H9 (cell line): ENCODE measurements at regions not wholly inside any gene's neighbourhood (a gene's known extent, or its start where the extent isn't known, plus 50 kb on each side); places are given as distances from the start of the nearest gene placed in this dataset.

Experiments used
- DNase-seq: peaks from one replicate; pipeline ENCODE4 v3.0.0-alpha.2; 2017
- H2AFZ ChIP-seq: one replicate; pipeline ENCODE4 v1.6.1; 2013; ENCODE audit warnings: mild to moderate bottlenecking, low read length, control low read depth, moderate library complexity
- H2AK5ac ChIP-seq: 2 replicates; pipeline ENCODE4 v1.6.1; 2013; ENCODE audit warnings: low read length, control low read depth, mixed read lengths; ENCODE audit not compliant: insufficient read length
- H2BK120ac ChIP-seq: one replicate; pipeline ENCODE4 v1.6.1; 2013; ENCODE audit warnings: low read depth, mild to moderate bottlenecking, low read length, control low read depth, inconsistent platforms; ENCODE audit not compliant: poor library complexity, severe bottlenecking
- H2BK12ac ChIP-seq: 2 replicates; pipeline ENCODE4 v1.6.1; 2013; ENCODE audit warnings: low read length, control low read depth, mixed read lengths, low read depth; ENCODE audit not compliant: insufficient read length
- H2BK15ac ChIP-seq: 2 replicates; pipeline ENCODE4 v1.6.1; 2013; ENCODE audit warnings: low read depth, low read length, control low read depth
- H2BK20ac ChIP-seq: one replicate; pipeline ENCODE4 v1.6.1; 2013; ENCODE audit warnings: low read depth, mild to moderate bottlenecking, low read length, control low read depth, inconsistent platforms; ENCODE audit not compliant: poor library complexity, severe bottlenecking
- H2BK5ac ChIP-seq: 2 replicates; pipeline ENCODE4 v1.6.1; 2013; ENCODE audit warnings: low read length, control low read depth, mixed read lengths; ENCODE audit not compliant: insufficient read length
- H3K14ac ChIP-seq: 2 replicates; pipeline ENCODE4 v1.6.1; 2013; ENCODE audit warnings: low read length, control low read depth; ENCODE audit not compliant: insufficient read depth
- H3K18ac ChIP-seq: 2 replicates; pipeline ENCODE4 v1.6.1; 2013; ENCODE audit warnings: low read depth, mild to moderate bottlenecking, mixed read lengths, low read length, control low read depth; ENCODE audit not compliant: insufficient read length
- H3K23ac ChIP-seq: 2 replicates; pipeline ENCODE4 v1.6.1; 2013; ENCODE audit warnings: low read length, control low read depth, mixed read lengths, low read depth; ENCODE audit not compliant: insufficient read length
- H3K23me2 ChIP-seq: 2 replicates; pipeline ENCODE4 v1.6.1; 2013; ENCODE audit warnings: low read depth, mild to moderate bottlenecking, mixed read lengths, low read length, control low read depth; ENCODE audit not compliant: insufficient read length, poor library complexity, severe bottlenecking
- H3K27ac ChIP-seq: 2 replicates; pipeline ENCODE4 v1.5.1; 2013; ENCODE audit warnings: low read length, control low read depth, mixed read lengths, low read depth; ENCODE audit not compliant: insufficient read length
- H3K27me3 ChIP-seq: 2 replicates; pipeline ENCODE4 v1.6.1; 2013; ENCODE audit warnings: low read length, control low read depth, inconsistent platforms; ENCODE audit not compliant: insufficient read depth
- H3K4ac ChIP-seq: 2 replicates; pipeline ENCODE4 v1.6.1; 2013; ENCODE audit warnings: low read depth, mild to moderate bottlenecking, control low read depth, inconsistent platforms, low read length, moderate library complexity
- H3K4me1 ChIP-seq: 2 replicates; pipeline ENCODE4 v1.6.1; 2013; ENCODE audit warnings: low read length, control low read depth, inconsistent platforms; ENCODE audit not compliant: insufficient read depth
- H3K4me2 ChIP-seq: 2 replicates; pipeline ENCODE4 v1.6.1; 2013; ENCODE audit warnings: low read length, control low read depth, mixed read lengths; ENCODE audit not compliant: insufficient read length, insufficient read depth
- H3K56ac ChIP-seq: 2 replicates; pipeline ENCODE4 v1.6.1; 2013; ENCODE audit warnings: low read depth, mild to moderate bottlenecking, mixed read lengths, low read length, control low read depth; ENCODE audit not compliant: insufficient read length
- H3K79me1 ChIP-seq: 2 replicates; pipeline ENCODE4 v1.6.1; 2013; ENCODE audit warnings: low read depth, mild to moderate bottlenecking, moderate library complexity, low read length, control low read depth, inconsistent platforms; ENCODE audit not compliant: insufficient read depth, poor library complexity, severe bottlenecking
- H3K79me2 ChIP-seq: 2 replicates; pipeline ENCODE4 v1.6.1; 2013; ENCODE audit warnings: low read length, control low read depth, inconsistent platforms; ENCODE audit not compliant: insufficient read depth
- H3K9ac ChIP-seq: 2 replicates; pipeline ENCODE4 v1.6.1; 2013; ENCODE audit warnings: low read length, control low read depth, mixed read lengths; ENCODE audit not compliant: insufficient read length; ENCODE audit errors: extremely low read depth
- H3K9me3 ChIP-seq: one replicate; pipeline ENCODE4 v1.6.1; 2013; ENCODE audit warnings: low read depth, low read length, inconsistent platforms; ENCODE audit not compliant: control insufficient read depth
- H3T11ph ChIP-seq: one replicate; pipeline ENCODE4 v1.6.1; 2013; ENCODE audit warnings: mild to moderate bottlenecking, low read length, control low read depth, inconsistent platforms
- H4K20me1 ChIP-seq: one replicate; pipeline ENCODE4 v1.6.1; 2013; ENCODE audit not compliant: control insufficient read depth, insufficient read length, insufficient read depth
- H4K5ac ChIP-seq: 2 replicates; pipeline ENCODE4 v1.6.1; 2013; ENCODE audit warnings: low read depth, mild to moderate bottlenecking, mixed read lengths, low read length, control low read depth; ENCODE audit not compliant: insufficient read length
- H4K8ac ChIP-seq: replicated peaks from 2 replicates; pipeline ENCODE4 v1.6.1; 2013; ENCODE audit warnings: low read length, control low read depth, mixed read lengths, low read depth; ENCODE audit not compliant: insufficient read length
- H4K91ac ChIP-seq: 2 replicates; pipeline ENCODE4 v1.6.1; 2013; ENCODE audit warnings: low read depth, mild to moderate bottlenecking, moderate library complexity, mixed read lengths, low read length, control low read depth; ENCODE audit not compliant: insufficient read length
- H3K27ac Mint-ChIP-seq, 3 experiments: 2 replicates in 2 of 3; 3 replicates in 1 of 3; pipeline ENCODE4 v1.8.0; 2020 to 2021; ENCODE audit warnings: mixed read lengths in 3 of 3, mild to moderate bottlenecking in 1 of 3, moderate library complexity in 1 of 3
- H3K27me3 Mint-ChIP-seq: 2 replicates; pipeline ENCODE4 v1.8.0; 2021; ENCODE audit warnings: low read depth, mild to moderate bottlenecking, moderate library complexity, mixed read lengths
- H3K36me3 Mint-ChIP-seq, 3 experiments: 2 replicates in 2 of 3; 3 replicates in 1 of 3; pipeline ENCODE4 v1.8.0; 2020 to 2021; ENCODE audit warnings: low read depth in 3 of 3, mixed read lengths in 3 of 3; ENCODE audit not compliant: insufficient read depth in 1 of 3
- H3K4me1 Mint-ChIP-seq, 2 experiments: 2 replicates each; pipeline ENCODE4 v1.8.0; 2020; ENCODE audit warnings: mixed read lengths in 2 of 2
- H3K4me3 Mint-ChIP-seq, 2 experiments: 2 replicates in 1 of 2; 3 replicates in 1 of 2; pipeline ENCODE4 v1.8.0; 2020 to 2021; ENCODE audit warnings: mild to moderate bottlenecking in 2 of 2, mixed read lengths in 2 of 2, moderate library complexity in 1 of 2
- H3K9me3 Mint-ChIP-seq, 2 experiments: 2 replicates in 1 of 2; 3 replicates in 1 of 2; pipeline ENCODE4 v1.8.0; 2020; ENCODE audit warnings: mild to moderate bottlenecking in 2 of 2, mixed read lengths in 2 of 2, moderate library complexity in 1 of 2
- WGBS: extraction: QIAGEN DNeasy Blood & Tissue Kit; methylation state at CpG from one replicate; pipeline ENCODE4 v1.1.7; 2013; ENCODE audit warnings: missing lambda C conversion rate, low lambda C conversion rate, mixed read lengths; ENCODE audit not compliant: insufficient read length; ENCODE audit errors: extremely low coverage; 5-methylcytosine and 5-hydroxymethylcytosine counted together
- TF ChIP-seq, protein P1 (sequence below): fragments of 200-600 bp; sonication (generic); conservative IDR thresholded peaks from 3 replicates; pipeline ENCODE4 v1.8.0; 2021; ENCODE audit warnings: antibody characterized with exemption, mild to moderate bottlenecking

- Histone ChIP-seq H4K20me1 (no peaks in the 10 kb centered on the region), H2AK5ac (no peak overlapping the region), H3K9me3 (no peaks in the 10 kb centered on the region), H3K4ac (no peak overlapping the region), H3K4me2 (no peak overlapping the region), H4K91ac (no peak overlapping the region), H2BK15ac (no peak overlapping the region), H3K79me2 (no peaks in the 10 kb centered on the region), H3K27ac (no peak overlapping the region), H4K8ac (no peak overlapping the region), H3K23ac (no peak overlapping the region), H2BK120ac (no peak overlapping the region), H3K9ac (no peak overlapping the region), H3T11ph (no peak overlapping the region), H3K18ac (no peak overlapping the region), H2BK12ac (no peak overlapping the region), H2BK5ac (no peak overlapping the region), H3K79me1 (no peaks in the 10 kb centered on the region), H2BK20ac (no peak overlapping the region), H2AFZ (no peak overlapping the region), H3K23me2 (no peaks in the 10 kb centered on the region), H3K4me1 (no peaks in the 10 kb centered on the region; the same call in none of the 2 replicates), H3K14ac (no peak overlapping the region), H3K56ac (no peak overlapping the region), H3K27me3 (no peaks in the 10 kb centered on the region), H4K5ac (no peak overlapping the region)
- no peak overlapping the region for H3K4me3 Mint-ChIP-seq
- peaks cover 1% of the 10 kb centered on the region; the same call in 1 of the 2 replicates for H3K27me3 Mint-ChIP-seq
- DNase-seq = no peak
- H3K4me1 Mint-ChIP-seq = peaks cover 0 to 9% of the 10 kb centered on the region in 2 experiments; a peak in 3 of 4 replicates
- TF ChIP-seq, protein P1, sequence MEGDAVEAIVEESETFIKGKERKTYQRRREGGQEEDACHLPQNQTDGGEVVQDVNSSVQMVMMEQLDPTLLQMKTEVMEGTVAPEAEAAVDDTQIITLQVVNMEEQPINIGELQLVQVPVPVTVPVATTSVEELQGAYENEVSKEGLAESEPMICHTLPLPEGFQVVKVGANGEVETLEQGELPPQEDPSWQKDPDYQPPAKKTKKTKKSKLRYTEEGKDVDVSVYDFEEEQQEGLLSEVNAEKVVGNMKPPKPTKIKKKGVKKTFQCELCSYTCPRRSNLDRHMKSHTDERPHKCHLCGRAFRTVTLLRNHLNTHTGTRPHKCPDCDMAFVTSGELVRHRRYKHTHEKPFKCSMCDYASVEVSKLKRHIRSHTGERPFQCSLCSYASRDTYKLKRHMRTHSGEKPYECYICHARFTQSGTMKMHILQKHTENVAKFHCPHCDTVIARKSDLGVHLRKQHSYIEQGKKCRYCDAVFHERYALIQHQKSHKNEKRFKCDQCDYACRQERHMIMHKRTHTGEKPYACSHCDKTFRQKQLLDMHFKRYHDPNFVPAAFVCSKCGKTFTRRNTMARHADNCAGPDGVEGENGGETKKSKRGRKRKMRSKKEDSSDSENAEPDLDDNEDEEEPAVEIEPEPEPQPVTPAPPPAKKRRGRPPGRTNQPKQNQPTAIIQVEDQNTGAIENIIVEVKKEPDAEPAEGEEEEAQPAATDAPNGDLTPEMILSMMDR = no peak
- H3K36me3 Mint-ChIP-seq = no peaks in the 10 kb centered on the region
- no peaks in the 10 kb centered on the region for H3K9me3 Mint-ChIP-seq
- H3K27ac Mint-ChIP-seq = no peak overlapping the region
- WGBS = no CpG with 5 or more reads among the region's 22 CpGs
Observed at GRCh38 chr21:41671859-41672542, 94.9 kb downstream of the RIPK4 start.
